ENCODE measurements at regions not wholly inside any gene's neighbourhood (a gene's known extent, or its start where the extent isn't known, plus 50 kb on each side); places are given as distances from the start of the nearest gene placed in this dataset.

DNA sequence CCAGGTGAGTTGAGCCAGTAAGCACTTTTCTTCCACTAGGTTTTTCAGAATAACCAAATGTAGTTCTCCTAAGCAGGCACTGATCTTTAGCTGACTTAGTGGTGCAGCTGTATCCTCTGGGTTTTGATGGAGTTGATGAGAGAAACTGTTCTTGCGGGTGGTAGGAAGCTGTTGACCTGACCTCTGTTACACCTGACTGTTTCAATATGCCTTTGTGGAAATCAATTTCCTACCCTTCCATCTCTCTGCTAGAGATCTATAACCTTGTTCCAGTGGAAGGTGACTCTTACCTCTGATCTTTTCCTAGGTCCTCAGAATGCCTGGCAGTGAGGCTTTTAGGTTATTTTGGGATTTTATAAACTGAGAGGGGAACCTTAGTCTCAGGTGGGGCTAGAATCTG, 51.6 kb upstream of the MACF1 start:
- no peaks in the 10 kb centered on the region for H3K36me3 ChIP-seq
- H3K27me3 ChIP-seq: no peaks in the 10 kb centered on the region
- 50% methylated on average over 1 of the region's 1 CpG for WGBS (ENCODE audit: insufficient coverage, low coverage, low lambda C conversion rate, missing lambda C conversion rate)
- peaks cover 0 to 62% (median 25%) of the 10 kb centered on the region in 4 donors for H3K4me1 ChIP-seq
- no peak overlapping the region for H3K4me3 ChIP-seq
- no peaks in the 10 kb centered on the region for H3K9me3 ChIP-seq
- ATAC-seq: peak; percentile 21 to 63 (median 46)
- peak overlapping the region; percentile 0 to 46 (median 39) for H3K27ac ChIP-seq
- DNase-seq: no peak
- intact Hi-C loops (cut with DNase I): no loop called here
- TF ChIP-seq POLR2A (IDR thresholded peaks at IDR 0.05): no peak
- TF ChIP-seq, protein P1, sequence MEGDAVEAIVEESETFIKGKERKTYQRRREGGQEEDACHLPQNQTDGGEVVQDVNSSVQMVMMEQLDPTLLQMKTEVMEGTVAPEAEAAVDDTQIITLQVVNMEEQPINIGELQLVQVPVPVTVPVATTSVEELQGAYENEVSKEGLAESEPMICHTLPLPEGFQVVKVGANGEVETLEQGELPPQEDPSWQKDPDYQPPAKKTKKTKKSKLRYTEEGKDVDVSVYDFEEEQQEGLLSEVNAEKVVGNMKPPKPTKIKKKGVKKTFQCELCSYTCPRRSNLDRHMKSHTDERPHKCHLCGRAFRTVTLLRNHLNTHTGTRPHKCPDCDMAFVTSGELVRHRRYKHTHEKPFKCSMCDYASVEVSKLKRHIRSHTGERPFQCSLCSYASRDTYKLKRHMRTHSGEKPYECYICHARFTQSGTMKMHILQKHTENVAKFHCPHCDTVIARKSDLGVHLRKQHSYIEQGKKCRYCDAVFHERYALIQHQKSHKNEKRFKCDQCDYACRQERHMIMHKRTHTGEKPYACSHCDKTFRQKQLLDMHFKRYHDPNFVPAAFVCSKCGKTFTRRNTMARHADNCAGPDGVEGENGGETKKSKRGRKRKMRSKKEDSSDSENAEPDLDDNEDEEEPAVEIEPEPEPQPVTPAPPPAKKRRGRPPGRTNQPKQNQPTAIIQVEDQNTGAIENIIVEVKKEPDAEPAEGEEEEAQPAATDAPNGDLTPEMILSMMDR (IDR thresholded peaks at IDR 0.05): no peak

DNA sequence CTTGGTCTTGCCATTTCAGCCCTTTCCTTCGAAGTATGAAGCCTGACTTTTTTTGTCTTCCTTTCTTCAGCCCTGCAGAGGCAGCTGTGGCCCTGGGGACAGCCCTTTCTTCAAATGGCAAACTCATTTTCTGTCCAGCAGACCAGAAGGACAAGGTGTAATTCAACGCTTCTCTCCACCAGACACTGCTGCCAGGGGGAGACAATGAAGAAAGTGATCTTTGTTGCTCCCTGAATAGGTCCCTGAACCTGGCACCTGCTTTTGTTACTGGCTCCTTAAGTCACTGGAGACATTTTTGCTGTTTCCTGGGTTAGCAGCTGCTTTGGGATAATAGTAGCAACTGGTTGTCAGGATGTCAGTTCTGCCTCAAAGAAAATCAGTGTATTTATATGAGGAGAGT, 50.8 kb upstream of the MACF1 start:
- intact Hi-C loops (cut with DNase I): no loop called here
- Histone ChIP-seq H3K27me3 (no peaks in the 10 kb centered on the region), H3K4me3 (no peak overlapping the region), H3K9me3 (no peaks in the 10 kb centered on the region), H3K27ac (peak overlapping the region; percentile 0 to 46 (median 28)), H3K36me3 (no peaks in the 10 kb centered on the region), H3K4me1 (peaks cover 0 to 65% (median 26%) of the 10 kb centered on the region in 4 donors)
- DNase-seq (no peak), ATAC-seq (no peak)
- 70% methylated on average over 2 of the region's 2 CpGs for WGBS (ENCODE audit: insufficient coverage, low coverage, low lambda C conversion rate, missing lambda C conversion rate)
- TF ChIP-seq, protein P1 (IDR thresholded peaks at IDR 0.05): no peak
- TF ChIP-seq POLR2A (IDR thresholded peaks at IDR 0.05): no peak

DNA sequence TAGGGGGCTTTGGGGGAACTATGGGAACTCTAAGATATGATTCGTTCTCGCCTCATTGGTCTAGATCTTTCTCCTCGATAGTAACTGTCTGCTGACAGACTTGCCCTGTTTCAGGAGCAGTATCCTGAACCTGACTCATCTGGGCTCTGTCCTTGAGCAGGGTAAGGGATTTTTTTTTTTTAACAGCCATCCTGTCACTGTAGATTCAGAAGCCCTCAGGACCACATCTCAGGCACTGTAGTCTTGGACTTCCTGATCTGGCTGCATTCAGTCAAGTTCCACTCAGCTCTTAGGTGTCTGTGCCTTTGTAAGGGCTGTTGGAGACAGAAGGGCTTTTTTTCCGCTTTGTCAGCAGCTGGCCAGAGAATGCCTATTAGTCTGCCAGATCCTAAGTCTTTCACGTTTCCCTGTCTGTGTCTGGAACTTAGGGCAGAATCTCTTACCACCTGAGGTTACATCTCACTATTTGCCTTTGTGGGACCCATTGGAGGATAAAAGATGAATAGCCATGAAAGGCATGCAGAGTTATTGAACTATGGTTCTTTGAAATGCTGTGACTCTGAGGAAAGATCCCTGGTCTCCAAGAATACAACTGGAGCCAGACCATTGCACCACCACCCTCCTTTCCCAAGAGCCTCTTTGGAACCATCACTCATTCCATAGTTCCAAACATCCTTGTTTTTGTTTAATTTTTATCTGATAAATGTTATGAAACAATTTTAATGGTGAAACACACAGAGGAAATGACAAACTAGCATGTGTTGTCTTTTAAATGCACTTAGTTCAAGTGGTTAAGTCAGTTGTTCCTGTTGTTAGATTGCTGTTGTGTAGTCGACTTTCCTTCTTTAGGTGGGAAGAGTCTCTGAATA, 49.7 kb upstream of the MACF1 start:
- H3K27me3 ChIP-seq: no peaks in the 10 kb centered on the region
- H3K9me3 ChIP-seq: no peaks in the 10 kb centered on the region
- H3K4me1 ChIP-seq: peaks cover 0 to 69% (median 27%) of the 10 kb centered on the region in 4 donors
- intact Hi-C loops (cut with DNase I): no loop called here
- DNase-seq (peak in 2 of 3 donors; percentile 66 to 80), ATAC-seq (peak; percentile 19 to 44 (median 32))
- peak overlapping the region; percentile 14 to 46 (median 28) for H3K27ac ChIP-seq
- no peaks in the 10 kb centered on the region for H3K36me3 ChIP-seq
- no peak overlapping the region for H3K4me3 ChIP-seq
- TF ChIP-seq, protein P1 (IDR thresholded peaks at IDR 0.05): no peak
- TF ChIP-seq POLR2A (IDR thresholded peaks at IDR 0.05): no peak
- whole genome bisulfite sequencing (ENCODE audit: insufficient coverage, low coverage, low lambda C conversion rate, missing lambda C conversion rate): 36% methylated on average over 6 of the region's 6 CpGs

Small RNAs in the stretch of these regions (small RNA-seq; reads per million reads assigned to genes)
- 0 reads per million in 2 experiments for gene RNA5SP44
- 0 reads per million in 2 experiments for gene RNU6-608P

Measured in right lobe of liver (tissue), 6 donors.